Lung (tissue), 11 donors: ENCODE measurements at regions not wholly inside any gene's neighbourhood (a gene's known extent, or its start where the extent isn't known, plus 50 kb on each side); places are given as distances from the start of the nearest gene placed in this dataset.

Experiments used
- ATAC-seq: fragments of 200-7000 bp; cut with Tn5 transposase; one replicate; pipeline ENCODE4 v1.9.1; 2020; ENCODE audit warnings: moderate number of reproducible peaks; ENCODE audit not compliant: insufficient read depth, low FRiP score
- DNase-seq, 3 donors: peaks; one replicate each; pipeline ENCODE4 v3.0.0-alpha.2; 2013 to 2017
- H3K27ac ChIP-seq, 2 donors: one replicate each; pipeline ENCODE4 v1.5.1; 2013; ENCODE audit warnings: mild to moderate bottlenecking in 2 of 2, moderate library complexity in 2 of 2, control low read depth in 1 of 2, inconsistent platforms in 1 of 2, low read depth in 1 of 2, low read length in 1 of 2
- H3K27me3 ChIP-seq, 3 donors: one replicate each; pipeline ENCODE4 v1.5.1; 2013; ENCODE audit warnings: low read length in 2 of 3; ENCODE audit not compliant: control insufficient read depth in 3 of 3, insufficient read depth in 3 of 3
- H3K36me3 ChIP-seq, 4 donors: one replicate each; pipeline ENCODE4 v1.5.1; 2013; ENCODE audit warnings: low read length in 4 of 4, mild to moderate bottlenecking in 1 of 4, moderate library complexity in 1 of 4; ENCODE audit not compliant: control insufficient read depth in 4 of 4, insufficient read depth in 4 of 4
- H3K4me1 ChIP-seq, 5 donors: one replicate each; pipeline ENCODE4 v1.5.1; 2013; ENCODE audit warnings: low read length in 5 of 5, mild to moderate bottlenecking in 2 of 5, moderate library complexity in 1 of 5; ENCODE audit not compliant: control insufficient read depth in 5 of 5, insufficient read depth in 5 of 5
- H3K4me3 ChIP-seq: one replicate; pipeline ENCODE4 v1.5.1; 2013; ENCODE audit warnings: mild to moderate bottlenecking, control low read depth, moderate library complexity
- H3K9ac ChIP-seq, 2 donors: one replicate each; pipeline ENCODE4 v1.5.1; 2013; ENCODE audit warnings: low read length in 2 of 2, control low read depth in 1 of 2; ENCODE audit not compliant: insufficient read depth in 1 of 2
- H3K9me3 ChIP-seq, 4 donors: one replicate each; pipeline ENCODE4 v1.5.1; 2013; ENCODE audit warnings: low read length in 3 of 4, mild to moderate bottlenecking in 1 of 4, moderate library complexity in 1 of 4; ENCODE audit not compliant: control insufficient read depth in 4 of 4, insufficient read depth in 3 of 4
- WGBS, 2 donors: extraction: QIAGEN DNeasy Blood & Tissue Kit; methylation state at CpG; one replicate each; pipeline ENCODE4 v1.1.7; 2013; 5-methylcytosine and 5-hydroxymethylcytosine counted together
- TF ChIP-seq, protein P1 (sequence below): IDR thresholded peaks from 2 replicates; pipeline ENCODE4 v1.5.1; 2012; ENCODE audit warnings: mild to moderate bottlenecking; ENCODE audit errors: control extremely low read depth, extremely low read depth
- donor health status: control.
- donor health status: control.
- donor health status: Bipolar disorder and iron deficiency.
- donor health status: healthy.
- donor health status: DM: yes; HTN: yes; CAD: no.

DNA sequence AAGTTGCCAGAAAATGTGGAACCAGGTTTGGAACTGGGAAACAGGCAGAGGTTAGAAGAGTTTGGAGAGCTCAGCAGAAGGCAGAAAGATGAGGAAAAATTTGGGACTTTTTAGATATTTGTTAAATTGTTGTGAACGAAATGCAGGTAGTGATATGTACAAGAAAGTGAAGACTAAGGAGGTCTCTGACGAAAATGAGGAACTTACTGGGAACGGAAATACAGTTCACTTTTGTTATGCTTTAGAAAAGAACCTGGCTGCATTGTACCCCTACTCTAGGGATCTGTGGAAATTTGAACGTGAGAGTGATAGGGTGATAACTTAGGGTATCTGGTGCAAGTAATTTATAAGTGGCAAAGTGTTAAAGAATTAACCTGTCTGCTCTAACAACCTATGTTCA lies 632.4 kb downstream of the SLITRK5 start:
- TF ChIP-seq, protein P1, sequence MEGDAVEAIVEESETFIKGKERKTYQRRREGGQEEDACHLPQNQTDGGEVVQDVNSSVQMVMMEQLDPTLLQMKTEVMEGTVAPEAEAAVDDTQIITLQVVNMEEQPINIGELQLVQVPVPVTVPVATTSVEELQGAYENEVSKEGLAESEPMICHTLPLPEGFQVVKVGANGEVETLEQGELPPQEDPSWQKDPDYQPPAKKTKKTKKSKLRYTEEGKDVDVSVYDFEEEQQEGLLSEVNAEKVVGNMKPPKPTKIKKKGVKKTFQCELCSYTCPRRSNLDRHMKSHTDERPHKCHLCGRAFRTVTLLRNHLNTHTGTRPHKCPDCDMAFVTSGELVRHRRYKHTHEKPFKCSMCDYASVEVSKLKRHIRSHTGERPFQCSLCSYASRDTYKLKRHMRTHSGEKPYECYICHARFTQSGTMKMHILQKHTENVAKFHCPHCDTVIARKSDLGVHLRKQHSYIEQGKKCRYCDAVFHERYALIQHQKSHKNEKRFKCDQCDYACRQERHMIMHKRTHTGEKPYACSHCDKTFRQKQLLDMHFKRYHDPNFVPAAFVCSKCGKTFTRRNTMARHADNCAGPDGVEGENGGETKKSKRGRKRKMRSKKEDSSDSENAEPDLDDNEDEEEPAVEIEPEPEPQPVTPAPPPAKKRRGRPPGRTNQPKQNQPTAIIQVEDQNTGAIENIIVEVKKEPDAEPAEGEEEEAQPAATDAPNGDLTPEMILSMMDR: no peak
- no peak overlapping the region for H3K4me3 ChIP-seq
- no peaks in the 10 kb centered on the region for H3K36me3 ChIP-seq
- ATAC-seq (no peak), DNase-seq (no peak)
- WGBS, 2 donors: 31 to 62% methylated on average over 4 of the region's 4 CpGs
- H3K9ac ChIP-seq: no peak overlapping the region
- H3K9me3 ChIP-seq: peaks cover 0 to 3% (median 0%) of the 10 kb centered on the region in 4 donors
- no peaks in the 10 kb centered on the region for H3K27me3 ChIP-seq
- H3K4me1 ChIP-seq: no peaks in the 10 kb centered on the region
- H3K27ac ChIP-seq: no peak overlapping the region

DNA sequence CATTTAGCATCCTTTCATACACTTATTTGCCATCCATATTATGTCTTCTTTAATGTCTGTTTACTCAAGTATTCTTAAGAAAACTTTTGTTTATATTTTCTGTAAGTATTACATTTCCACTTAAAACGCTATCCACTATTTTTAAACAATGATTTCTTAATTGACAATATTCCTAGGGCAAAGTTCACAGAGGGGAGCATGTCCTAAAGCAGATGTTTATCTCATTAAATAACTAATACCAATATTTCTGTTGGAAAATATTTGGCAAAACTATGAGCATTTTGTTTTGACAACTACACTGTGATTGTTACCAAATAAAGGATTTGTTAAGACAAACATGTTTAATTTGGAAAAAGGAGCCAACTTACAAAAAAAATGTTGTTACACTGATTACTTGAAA lies 643.3 kb downstream of the SLITRK5 start:
- TF ChIP-seq, protein P1: no peak
- no peaks in the 10 kb centered on the region for H3K36me3 ChIP-seq

DNA sequence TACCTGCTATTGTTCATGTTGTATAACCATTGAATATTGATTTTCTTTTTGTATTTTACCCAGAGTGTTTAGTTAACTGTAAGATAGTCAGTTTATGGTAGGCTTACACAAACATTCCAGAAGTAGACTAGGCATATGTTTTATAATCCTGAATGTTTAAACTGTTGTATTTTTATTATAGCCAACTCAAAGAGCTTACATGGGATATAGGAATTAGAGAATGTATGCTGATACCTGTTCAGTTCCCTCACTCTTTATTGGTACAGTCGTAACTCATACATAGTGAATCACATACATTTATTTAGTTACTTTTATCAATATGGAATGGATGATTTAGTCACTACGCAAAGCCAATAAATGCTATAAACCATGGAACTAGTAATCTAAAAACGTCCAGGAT lies 657.9 kb downstream of the SLITRK5 start:
- DNase-seq (no peak), ATAC-seq (no peak)
- H3K4me1 ChIP-seq: no peaks in the 10 kb centered on the region
- no peaks in the 10 kb centered on the region for H3K36me3 ChIP-seq
- H3K27ac ChIP-seq: no peak overlapping the region
- WGBS, 2 donors: 83 to 86% methylated on average over 3 of the region's 3 CpGs
- H3K4me3 ChIP-seq: no peak overlapping the region
- no peaks in the 10 kb centered on the region for H3K27me3 ChIP-seq
- TF ChIP-seq, protein P1: no peak
- H3K9ac ChIP-seq: no peak overlapping the region
- H3K9me3 ChIP-seq: no peaks in the 10 kb centered on the region

More for the DNA sequence above, 643.3 kb downstream of the SLITRK5 start:
- DNase-seq: peak in 2 of 3 donors; percentile 50 to 64
- Histone ChIP-seq H3K9me3 (peaks cover 0 to 3% (median 0%) of the 10 kb centered on the region in 4 donors), H3K27ac (no peak overlapping the region), H3K9ac (no peak overlapping the region), H3K4me3 (no peak overlapping the region), H3K4me1 (no peaks in the 10 kb centered on the region), H3K27me3 (no peaks in the 10 kb centered on the region)
- WGBS, 2 donors: 53 to 64% methylated on average over 1 of the region's 1 CpG
- ATAC-seq: no peak

DNA sequence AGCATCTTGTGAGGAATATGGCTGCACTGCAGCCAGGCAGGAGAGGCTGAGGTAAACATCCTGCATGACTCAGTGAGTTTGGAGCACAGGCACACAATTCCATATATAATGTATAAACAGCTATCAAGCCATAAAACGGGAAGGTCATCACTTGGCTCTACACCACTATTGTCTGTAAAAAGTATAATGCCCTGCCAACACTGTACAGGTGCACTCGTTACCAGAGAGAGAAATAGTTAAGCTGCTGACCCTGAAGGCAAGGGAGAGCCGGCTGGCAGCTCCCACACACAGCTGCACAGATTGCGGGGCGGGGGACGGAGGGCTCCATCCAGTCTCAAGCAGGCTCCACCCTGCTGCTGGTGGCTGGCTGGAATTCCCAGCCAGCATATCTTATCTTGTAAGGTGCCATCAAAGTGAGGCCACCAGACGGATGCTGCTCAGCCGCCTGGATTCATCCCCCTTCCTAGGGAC lies 668.1 kb downstream of the SLITRK5 start:
- Histone ChIP-seq H3K4me3 (no peak overlapping the region), H3K9me3 (peaks cover 0 to 2% (median 0%) of the 10 kb centered on the region in 4 donors), H3K27ac (no peak overlapping the region), H3K9ac (no peak overlapping the region), H3K27me3 (no peaks in the 10 kb centered on the region), H3K4me1 (no peaks in the 10 kb centered on the region), H3K36me3 (no peaks in the 10 kb centered on the region)
- DNase-seq: peak in 1 of 3 donors; percentile 15
- ATAC-seq: no peak
- TF ChIP-seq, protein P1: no peak
- WGBS, 2 donors: 67 to 73% methylated on average over 8 of the region's 8 CpGs
